ENCODE measurements at regions not wholly inside any gene's neighbourhood (a gene's known extent, or its start where the extent isn't known, plus 50 kb on each side); places are given as distances from the start of the nearest gene placed in this dataset.

GRCh38 chr5:107215611-107216010, 455.1 kb downstream of the EFNA5 start:
- no peak for DNase-seq

DNA sequence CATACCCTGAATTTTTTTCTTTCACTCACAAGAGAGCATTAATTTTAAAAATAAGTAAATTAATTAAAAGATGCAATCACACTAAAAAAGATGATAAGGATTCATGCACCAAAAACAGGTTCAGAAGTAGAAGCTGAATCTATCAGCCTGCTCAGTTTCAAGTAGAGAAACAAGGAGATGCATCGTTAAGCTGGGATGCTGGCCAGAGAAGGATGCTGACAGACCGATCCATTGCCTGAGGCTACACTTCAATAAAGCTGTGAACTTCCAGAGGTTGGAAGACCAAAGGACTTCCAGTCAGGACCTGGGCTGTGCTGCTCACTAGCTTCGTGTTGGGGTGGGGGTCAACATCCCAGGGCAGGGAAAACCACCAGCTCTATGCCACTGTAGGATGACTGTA, 457.7 kb downstream of the EFNA5 start:
- DNase-seq: no peak

GRCh38 chr5:107211630-107212029, 459.1 kb downstream of the EFNA5 start:
- no peak for DNase-seq

DNA sequence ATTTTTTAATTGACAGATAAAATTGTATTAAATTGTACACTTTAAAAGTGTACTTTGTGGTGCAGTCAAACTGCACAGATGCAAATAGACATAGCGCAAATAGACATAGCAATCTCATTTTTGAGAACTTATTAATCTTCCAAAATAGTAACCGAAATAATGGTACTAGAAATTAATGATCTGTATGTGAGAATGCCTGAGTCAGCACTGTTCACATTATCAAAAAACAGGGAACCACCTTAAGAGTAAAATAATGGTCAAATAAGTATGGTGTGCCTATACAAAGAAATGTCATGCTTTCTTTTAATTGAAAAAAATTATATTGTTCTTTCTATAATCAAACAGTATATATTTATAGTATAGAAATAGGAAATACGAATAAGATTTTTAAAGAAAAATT, 461.9 kb downstream of the EFNA5 start:
- DNase-seq: no peak

- DNase-seq: no peak
Measured at GRCh38 chr5:107204413-107204812, 466.3 kb downstream of the EFNA5 start.

GRCh38 chr5:107203243-107203642, 467.5 kb downstream of the EFNA5 start:
- no peak for DNase-seq

- DNase-seq: no peak
Measured at GRCh38 chr5:107199756-107200155, 471.0 kb downstream of the EFNA5 start.

- no peak for DNase-seq
Measured at GRCh38 chr5:107196500-107197059, 474.2 kb downstream of the EFNA5 start.

DNA sequence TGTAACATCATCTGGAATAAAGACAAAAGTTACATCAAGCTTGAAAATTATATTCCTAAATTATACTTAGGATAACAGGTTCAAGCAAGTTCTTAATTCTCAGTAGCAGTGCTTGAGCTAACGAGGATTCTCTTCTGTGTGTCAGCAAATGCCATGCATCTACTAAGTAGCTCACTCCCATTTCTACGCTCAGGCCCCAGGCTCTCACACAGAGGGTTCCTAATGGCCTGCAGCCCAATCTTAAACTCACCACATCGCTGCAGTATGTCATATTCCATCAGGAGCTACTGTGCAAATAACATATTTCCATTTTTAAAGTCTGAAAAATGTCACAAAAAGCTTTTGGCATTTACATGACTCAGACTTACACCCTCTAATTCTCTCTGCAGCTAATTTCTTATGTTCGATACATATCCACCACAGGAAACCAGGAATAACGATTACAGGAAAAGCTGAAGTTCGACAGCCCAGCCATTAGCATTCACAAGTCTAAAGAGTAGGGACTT, 474.8 kb downstream of the EFNA5 start:
- no peak for DNase-seq

DNA sequence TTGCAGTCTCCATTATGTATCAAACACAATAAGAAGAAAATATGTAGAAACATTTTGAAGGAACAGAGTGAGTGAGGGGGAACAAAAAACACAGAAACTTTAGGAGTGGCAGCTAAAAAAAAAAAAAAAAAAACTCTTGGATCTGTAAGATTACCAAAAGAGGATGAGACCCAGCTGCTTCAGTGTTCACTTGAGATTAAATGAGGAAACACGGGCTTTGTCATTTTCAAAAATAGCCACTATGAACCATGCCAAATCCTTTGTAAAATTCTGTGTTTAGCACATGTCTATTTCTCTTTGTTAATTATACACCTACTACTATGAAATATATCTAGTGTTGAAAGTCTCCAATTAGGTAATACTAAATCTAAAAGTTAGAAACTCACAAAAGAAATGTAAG, 485.9 kb downstream of the EFNA5 start:
- DNase-seq: no peak

DNA sequence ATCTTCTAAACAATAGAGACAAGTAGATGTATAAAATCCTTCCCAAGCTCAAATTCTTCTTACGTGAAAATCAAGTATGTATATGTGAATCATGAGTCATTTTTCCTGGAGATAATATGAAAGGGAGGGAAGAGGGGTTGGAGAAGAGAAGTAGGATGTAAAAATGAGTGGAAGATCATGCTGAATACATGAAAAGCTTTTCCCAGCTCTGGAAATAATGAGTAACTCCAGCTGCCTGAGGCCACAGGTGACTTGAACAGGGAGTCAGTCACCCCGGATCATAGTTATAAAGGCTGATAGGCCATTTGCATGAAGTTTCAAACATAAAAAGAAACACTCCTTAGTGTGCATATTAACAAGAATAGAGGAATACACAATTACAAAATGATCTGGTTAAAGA, 486.7 kb downstream of the EFNA5 start:
- DNase-seq: no peak

- no peak for DNase-seq
Measured at GRCh38 chr5:107170620-107171019, 500.1 kb downstream of the EFNA5 start.

DNA sequence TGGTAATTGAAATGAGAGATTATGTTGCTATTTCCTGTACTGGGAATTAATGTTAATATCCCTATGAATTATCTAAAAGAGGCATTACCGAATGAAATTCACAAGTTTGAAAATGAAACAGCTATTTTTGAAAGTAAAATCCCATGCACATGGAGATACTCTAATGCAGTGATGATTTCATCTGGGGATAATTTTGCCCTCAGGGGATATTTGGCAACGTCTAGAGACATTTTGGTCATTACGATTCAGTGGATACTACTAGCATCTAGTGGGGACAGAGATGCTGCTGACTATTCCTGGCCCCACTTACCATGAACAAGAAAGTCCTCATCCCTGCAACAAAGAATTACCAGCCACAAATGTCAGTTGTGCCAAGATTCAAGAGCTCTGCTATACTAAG, 500.9 kb downstream of the EFNA5 start:
- no peak for DNase-seq

GRCh38 chr5:107168848-107169752, 501.6 kb downstream of the EFNA5 start:
- no peak for DNase-seq

- no peak for DNase-seq
Measured at GRCh38 chr5:107168086-107168485, 502.7 kb downstream of the EFNA5 start.

DNA sequence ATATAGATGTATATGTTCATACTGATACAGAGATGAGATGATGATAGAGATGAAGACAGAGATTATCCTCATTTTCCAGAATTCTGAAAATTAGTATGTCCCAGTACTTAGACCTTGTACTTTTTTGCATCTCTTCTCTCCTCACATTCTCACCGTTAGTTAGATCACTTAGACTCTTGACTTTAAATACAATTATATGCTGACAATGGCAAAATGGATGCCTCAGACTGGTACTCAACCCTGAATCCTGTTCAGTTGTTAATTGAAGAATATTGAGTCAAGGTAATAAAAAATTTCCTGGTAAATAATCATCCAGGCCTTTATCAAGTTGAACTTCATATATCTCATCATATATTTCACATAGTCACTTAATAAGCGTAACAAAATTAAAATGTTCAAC, 505.4 kb downstream of the EFNA5 start:
- no peak for DNase-seq

DNA sequence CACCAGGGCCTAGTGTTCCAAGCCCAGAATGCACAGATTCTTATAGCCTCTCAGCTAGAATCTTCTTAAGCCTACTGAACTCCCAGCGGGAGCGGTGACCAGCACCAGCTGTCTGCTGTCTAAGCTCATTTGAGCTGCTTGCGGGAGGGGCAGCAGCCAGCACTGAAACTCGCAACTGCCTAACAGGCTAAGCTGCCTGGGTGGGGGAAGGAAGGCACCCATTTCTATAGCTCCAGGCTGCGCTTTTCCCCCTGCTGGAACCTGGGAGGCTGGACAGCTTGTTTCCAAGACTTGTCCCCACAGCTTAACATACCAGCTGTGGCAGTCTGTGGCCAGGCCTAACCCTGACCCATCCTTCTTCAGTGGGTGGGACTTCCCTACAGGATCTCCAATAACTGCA, 512.9 kb downstream of the EFNA5 start:
- DNase-seq: no peak

GRCh38 chr5:107155707-107156106, 515.0 kb downstream of the EFNA5 start:
- no peak for DNase-seq

GRCh38 chr5:107154593-107154992, 516.1 kb downstream of the EFNA5 start:
- no peak for DNase-seq

GRCh38 chr5:107153283-107153682, 517.5 kb downstream of the EFNA5 start:
- DNase-seq: no peak

- DNase-seq: no peak
Measured at GRCh38 chr5:107149243-107150005, 521.3 kb downstream of the EFNA5 start.

GRCh38 chr5:107147589-107147988, 523.1 kb downstream of the EFNA5 start:
- DNase-seq: no peak

DNA sequence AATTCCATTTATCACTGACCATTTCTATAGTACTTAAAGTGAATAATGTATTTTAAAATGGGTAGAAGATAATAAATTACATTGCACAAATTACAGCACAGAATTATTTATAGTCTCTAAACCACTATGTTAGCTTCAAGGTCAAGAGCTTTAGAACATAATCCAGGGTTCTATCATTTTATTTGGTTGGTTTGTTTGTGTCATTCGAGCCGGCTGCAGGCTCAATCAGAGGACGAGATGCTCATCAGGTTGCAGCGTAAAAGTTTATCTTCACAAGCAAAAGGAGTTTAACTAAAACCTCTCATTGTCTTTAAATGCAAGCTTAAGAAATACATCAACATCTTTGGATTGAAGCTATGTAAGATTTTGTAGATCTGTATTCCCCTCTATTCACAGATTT, 523.8 kb downstream of the EFNA5 start:
- no peak for DNase-seq

- no peak for DNase-seq
Measured at GRCh38 chr5:107135391-107135790, 535.3 kb downstream of the EFNA5 start.

Data from GDM1 (cell line).